EH (cell line): ENCODE measurements at regions not wholly inside any gene's neighbourhood (a gene's known extent, or its start where the extent isn't known, plus 50 kb on each side); places are given as distances from the start of the nearest gene placed in this dataset.
"Not testable (repeated sequence)": the region's sequence is repeated elsewhere in the genome, so short reads cannot be mapped to it uniquely, and the experiment has no call there.

Experiments used
- DNase-seq: peaks from one replicate; pipeline ENCODE4 v3.0.0-alpha.2; 2015; ENCODE audit warnings: low read depth

DNA sequence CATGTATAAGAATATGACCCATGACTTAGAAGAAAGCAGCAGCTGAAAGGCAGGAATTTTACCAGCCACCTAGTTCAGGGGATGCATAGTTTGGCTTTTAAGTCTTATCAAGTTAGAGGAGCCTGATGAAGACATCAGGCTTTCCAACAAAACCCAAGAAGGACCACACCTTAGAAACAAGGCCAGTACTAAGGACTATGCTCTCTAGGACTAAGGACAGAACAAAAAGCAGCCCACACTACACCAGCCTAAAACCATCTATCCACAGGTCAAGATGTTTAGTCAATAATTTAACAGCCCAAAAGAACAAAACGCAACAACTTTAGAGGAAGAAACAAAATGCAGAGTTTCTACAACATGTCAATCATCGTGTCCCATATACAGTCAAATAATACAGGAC is 408.9 kb upstream of the RGMB start:
- no peak for DNase-seq

DNA sequence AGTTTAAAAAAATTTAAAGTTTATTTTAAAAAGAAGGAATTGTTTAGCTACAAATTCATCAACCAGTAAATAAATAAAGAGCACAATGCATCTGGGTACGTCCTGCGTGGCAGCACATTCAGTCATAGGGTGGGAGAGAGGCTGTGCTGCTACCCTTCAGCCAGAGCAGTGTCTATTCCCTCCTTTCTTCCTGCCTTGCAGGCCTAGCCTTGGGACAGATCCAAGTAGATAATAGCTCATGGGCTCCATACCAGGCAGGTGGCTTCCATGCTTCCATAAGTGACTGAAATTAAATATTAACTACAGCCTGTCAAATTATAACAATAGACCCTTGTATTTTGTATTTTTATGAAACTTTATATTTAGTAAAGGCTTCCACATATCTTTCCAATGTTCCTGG is 408.3 kb upstream of the RGMB start:
- no peak for DNase-seq

DNA sequence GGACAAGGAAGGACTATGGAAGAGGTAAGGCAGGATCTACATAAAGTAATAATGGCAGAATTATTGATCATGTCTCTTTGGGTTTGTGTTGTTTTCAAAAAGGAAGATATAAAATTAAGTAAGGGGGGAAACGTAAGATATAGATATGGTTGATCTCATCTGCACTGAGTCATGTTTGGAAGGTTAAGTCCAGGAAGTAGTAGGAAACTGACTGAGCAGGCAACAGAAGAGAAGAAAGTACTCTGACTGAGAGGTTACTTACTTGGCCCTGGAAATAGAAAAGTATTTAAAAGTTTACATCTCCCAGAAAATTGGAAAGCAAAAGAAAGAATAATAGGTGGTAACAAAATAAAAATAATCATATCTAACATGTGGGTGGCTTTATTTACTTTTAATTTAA is 405.3 kb upstream of the RGMB start:
- no peak for DNase-seq

DNA sequence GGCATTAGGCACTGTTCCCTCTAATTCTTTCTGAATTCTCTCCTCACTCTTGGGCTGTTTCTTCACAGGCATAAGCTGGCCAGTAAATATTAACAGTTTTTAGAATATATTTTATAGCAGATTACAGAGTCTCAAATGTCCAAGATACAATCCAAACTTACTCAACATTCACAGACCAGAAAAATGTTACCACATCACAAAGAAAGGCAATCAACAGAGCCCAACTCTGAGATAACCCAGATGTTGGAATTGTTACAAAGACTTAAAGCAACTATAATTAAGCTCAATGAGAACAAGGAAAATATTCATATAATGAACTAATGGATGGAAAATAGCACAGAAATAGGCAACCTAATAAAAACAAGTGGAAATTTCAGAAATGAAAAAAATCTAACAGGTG is 401.1 kb upstream of the RGMB start:
- no peak for DNase-seq

DNA sequence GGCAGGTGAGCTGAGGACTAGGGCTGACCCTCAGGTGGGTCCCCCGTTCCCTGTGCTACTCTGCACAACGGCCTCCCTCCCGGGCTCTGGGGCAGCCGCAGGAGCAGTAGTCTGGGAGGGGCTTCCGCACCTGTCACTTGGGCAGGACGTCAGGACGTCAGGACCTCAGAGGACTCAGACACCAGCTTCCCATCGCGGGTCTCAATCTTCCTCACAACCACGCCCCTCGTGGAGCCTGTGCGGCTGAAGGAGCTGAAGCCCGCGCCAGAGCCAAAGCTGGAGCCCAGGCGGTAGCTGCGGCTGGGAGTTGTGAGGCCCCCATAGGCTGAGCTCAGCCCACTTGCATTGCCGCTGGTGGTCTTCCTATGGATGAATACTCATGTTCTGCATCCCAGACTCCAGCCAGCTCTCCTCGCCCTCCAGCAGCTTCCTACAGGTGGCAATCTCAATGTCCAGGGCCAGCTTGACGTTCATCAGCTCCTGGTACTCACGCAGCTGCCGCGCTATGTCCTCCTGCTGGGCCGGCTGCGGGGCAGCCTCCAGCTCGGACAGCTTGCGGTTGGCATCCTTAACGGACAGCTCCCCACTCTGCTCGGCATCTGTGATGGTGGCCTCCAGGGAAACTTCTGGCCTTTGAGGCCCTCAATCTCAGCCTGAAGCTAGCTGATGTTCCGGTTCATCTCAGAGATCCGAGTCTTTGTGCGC is 381.4 kb upstream of the RGMB start:
- no peak for DNase-seq

DNA sequence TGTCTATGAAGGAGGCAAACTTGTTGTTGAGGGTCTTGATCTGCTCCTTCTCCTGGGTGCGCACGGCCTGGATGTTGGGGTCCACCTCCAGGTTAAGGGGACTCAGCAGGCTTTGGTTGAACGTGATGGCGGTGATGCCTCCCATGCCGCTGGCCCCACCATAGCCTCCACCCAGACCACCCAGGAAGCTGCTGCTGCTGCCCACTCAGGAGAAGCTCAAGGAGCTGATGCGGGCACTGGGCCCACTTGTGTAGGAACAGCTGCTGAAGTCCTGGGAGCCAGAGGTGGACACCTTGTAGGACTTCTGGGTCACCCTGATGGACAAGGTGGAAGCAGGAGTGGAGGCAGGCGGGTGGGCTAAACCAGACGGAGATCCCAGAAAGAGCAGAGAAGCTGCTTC is 380.3 kb upstream of the RGMB start:
- DNase-seq, result not testable (repeated sequence)

DNA sequence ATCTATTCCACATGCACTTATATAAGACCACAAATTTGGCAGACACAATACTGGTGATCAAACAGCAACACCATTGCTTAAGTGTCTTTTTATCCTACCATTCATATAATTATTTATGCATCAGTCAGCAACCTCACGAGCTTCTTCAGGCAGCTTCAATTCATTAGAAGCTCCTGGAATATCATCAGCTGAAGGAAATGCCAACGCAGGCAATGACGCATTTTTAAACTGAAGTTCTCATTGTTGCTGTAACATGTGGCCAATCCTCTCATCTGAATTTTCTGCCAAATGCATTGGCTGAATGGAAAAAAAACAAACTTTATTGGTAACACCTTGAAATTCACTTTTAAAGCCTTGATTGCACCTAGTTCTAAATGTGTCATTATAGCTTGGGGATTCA is 376.4 kb upstream of the RGMB start:
- peak; percentile 87 for DNase-seq

DNA sequence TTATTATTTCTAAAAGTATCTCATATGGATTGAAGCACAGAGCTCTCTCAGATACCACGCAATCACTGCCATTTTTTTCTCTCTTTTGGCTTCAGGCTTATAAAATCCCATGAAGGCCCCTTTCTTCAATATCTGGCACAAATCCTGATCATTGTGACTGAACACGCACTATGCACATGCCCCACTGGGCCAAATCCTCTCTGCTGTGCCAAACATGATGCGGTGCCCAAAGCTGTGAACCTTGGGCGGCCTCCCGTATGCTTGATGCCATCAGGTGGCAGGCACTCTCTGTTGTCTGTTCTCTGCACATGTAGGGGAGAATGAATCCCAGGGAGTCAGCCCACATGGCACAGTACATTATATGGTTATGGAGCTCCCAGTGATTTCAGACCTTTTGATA is 375.0 kb upstream of the RGMB start:
- DNase-seq, result no peak

DNA sequence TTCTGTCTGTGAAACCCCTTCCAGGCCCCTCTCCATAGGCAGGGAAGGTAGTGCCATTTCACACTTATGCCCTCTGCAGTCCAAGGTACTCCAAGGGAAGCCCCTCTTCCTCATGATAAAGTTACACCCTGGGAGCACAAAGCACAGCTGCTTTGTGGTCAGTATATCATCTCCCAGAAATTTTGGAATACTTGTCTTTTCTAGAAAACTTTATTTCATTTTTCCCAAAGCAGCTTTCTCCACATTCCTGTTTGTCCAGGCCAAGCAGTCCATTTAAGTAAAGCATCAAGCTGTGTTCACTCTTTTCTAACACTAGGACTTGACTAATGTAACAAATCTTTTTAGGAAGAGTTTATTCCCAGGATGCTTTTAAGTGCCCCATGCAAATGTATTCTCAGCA is 371.8 kb upstream of the RGMB start:
- peak; percentile 71 for DNase-seq

DNA sequence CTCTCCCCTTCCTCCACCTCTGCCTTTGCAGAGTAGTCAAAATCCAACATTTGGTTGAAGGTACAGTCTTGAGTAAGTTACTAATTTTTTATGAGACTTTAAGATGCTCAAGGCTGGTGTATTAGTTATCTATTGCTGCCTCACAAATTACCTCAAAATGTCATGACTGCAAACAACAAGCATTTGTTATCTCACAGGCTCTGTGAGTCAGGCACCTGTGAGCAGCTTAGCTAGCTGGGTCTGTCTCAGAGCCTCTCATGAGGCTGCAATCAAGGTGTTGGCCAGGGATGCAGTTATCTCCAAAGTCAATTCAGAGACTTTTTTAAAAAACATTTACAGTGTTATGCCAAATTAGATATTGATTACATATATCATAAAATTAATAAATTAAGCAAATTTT is 371.3 kb upstream of the RGMB start:
- peak; percentile 13 for DNase-seq

DNA sequence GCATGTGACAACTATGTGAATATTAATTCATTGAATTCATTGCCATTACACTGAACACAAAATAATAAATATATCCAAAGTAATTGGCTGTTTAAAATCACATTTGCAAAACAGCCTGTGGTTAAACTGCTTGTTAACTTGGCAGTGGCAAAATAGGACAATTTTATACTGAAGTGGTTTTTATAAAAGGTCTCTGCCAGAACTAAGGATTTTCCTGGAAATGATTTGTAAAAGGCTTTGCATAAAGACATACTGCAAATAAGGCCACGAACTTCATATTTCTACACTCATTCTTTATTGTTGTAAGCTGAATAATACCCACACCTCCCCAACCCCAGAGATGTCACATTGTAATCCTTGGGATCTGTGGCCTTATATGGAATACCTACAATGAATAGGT is 370.3 kb upstream of the RGMB start:
- peak; percentile 26 for DNase-seq

DNA sequence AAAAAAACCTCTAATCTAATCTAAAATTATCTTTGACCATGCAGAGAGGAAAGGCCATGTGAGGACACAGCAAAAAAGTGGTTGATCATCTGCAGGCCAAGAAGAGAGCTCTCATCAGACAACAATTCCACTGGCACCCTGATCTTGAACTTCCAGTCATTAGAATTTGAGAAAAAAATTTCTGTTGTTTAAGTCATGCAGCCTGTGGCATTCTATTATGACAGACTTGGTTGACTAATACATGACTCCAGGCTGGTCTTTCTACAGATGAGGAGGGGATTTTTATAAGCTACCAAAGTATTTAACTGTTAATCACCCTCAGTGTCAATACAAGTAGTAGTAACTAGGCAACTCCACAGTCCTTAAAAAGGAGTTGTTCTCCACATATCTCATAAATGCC is 358.5 kb upstream of the RGMB start:
- peak; percentile 99 for DNase-seq

DNA sequence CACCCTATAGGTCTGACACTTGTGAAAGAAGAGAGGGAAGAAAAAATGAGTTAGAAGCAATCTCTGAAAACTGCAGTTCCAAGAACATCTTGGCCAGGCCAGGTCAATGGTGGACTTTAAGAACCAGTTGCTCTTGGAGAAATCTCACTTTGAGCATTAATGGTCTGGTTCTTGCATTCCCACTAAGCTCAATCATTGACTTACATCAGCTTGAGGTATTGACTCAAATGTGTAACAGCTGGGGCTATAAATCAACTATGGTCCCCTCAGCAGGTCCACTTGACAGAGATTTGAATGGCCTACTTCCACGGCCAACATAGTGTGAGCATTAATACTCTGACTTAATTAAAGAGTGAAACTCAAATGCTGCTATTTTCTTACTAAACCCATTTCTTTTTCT is 357.8 kb upstream of the RGMB start:
- peak; percentile 56 for DNase-seq

DNA sequence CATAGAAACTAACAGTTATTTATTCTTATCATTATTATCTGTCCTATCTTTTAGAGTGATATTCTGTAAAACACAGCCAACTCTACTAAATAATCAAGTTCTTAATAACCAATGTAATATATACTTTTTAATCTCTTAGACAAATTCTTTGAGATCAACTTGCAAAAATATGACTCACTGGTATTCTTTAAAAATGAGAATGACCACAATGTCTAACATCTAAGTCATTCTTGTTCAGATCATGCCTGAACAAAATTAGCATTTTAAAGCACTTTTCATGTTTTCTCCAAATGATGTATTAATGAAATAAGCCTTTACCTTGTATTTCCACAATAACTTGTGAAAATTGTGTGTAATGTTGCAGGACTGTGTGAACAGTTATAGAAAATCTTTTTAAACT is 356.9 kb upstream of the RGMB start:
- peak; percentile 71 for DNase-seq

DNA sequence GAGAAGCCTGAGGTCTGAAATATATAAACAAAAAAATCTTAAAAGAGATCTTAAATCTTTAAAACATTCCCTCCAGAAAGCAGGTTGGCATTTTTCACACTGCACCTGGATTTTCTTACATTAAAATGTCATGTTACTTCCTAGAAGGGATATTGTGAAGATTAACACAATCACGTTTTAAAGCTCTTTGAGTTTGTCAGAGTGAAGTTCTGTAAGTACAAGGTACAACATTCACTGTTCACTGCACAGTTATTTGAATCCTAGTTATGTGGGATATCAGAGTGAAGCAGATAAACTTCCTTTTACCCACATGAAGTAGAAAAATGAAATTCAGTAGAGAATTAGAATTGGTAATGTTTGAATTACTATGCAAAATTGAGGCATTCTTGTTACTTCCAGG is 353.6 kb upstream of the RGMB start:
- DNase-seq, result no peak

DNA sequence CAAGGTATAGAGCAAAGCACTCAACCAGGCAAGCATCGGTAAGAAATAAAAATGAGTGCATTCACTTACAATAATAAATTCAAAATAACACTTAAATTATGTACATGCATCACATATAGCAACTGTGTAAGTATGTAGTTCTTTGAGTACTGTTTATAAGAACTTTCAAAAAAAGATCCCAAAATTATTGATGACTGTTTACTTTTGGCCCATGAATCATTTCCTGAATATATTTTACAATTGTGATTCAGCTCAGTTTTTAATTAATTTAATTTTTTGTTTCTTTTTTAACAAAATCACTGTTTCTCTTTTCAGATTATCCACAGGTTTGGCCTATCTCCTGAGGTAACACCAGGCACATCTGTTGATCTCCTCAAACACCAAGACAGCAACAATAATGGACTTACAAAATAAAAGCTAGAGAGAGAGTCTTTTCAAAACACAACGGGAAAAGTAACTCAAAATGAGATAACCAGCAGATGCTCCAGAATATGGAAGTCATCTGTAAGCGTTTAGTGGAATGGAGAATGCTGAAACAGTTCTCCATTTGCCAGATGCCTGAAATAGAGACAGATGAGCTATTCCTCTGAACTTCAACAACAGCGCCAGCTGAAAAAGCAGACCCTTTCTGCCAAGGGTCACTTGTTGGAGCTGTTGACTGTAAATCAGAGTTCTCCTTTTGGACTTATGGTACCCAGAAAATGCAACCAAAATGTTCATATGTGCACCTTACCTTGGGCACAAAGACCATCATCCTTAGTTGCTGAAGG is 348.6 kb upstream of the RGMB start:
- peak; percentile 74 for DNase-seq

DNA sequence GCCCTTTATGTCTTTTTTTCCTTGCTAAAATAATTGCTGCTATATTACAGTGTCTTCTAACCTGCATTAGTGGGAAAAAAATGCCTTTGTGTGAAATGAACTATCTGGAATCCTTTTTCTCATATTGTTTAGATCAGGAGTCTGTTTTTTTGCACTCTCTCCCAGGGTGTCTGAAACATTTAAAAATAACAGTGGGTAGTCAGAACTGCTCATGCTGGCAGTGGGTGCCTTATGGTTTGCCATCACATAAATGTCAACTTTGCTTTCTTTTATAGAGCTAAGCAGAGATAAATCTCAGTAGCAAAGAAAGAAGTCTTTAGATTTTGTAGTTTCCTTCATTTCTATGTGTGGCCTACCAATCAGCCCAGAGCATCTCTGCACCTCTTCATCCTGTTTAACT is 347.8 kb upstream of the RGMB start:
- peak; percentile 61 for DNase-seq

DNA sequence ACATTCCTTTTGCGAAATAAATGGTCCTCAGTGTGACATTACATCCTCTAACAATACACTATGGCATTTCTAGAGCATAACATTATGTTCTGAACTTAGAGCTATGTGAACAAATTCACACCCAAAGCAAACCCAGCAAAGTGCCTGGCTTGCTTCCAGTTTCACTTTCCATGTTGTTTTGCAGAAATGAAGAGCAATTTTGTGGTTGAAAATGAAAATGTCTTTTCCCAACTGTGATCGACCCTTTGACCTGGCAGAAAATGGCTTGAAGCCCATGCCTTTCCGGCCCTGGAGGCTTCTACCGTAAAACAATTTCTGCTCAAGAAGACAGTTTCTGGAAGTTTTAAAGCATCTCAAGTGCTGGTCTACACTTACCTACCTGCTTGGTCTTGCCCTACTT is 344.7 kb upstream of the RGMB start:
- peak; percentile 94 for DNase-seq

DNA sequence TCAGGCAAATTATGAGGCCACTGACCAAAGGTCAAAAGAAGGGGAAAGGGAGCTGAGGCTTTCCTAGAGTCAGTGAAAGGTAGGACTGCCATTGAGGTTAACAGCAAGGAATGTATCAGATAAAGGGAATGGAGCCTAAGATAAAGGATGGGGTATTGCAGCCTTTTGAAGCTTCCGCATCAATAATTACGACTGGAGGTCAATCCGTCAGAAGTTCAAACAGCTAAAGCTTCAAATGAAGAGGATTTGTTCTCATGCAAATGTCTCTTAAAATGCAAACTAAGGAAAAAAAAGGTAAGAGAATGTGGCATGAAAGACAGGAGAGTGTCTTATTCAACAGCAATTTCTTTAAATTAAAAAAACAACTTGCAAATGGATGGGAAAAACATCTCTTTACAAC is 341.1 kb upstream of the RGMB start:
- DNase-seq, result no peak

DNA sequence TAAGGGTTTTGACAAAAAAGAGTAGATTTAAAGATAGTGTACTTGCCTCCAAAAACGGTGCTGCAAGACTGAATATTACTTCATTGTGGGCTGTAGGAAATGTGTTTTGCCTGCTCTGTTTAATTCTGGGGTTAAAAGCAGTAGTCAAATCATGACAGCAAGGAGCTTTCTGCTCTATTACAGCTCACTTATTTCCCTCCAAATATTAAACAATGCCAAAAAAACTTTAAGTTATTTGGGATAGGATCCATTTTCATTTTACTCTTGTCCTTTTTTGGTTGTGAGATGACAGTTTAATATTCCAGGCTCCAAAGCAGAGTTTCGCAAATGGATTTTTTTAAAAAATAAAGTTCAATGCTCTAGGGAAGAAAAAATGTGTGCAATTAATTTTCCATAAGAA is 340.4 kb upstream of the RGMB start:
- DNase-seq, result no peak

DNA sequence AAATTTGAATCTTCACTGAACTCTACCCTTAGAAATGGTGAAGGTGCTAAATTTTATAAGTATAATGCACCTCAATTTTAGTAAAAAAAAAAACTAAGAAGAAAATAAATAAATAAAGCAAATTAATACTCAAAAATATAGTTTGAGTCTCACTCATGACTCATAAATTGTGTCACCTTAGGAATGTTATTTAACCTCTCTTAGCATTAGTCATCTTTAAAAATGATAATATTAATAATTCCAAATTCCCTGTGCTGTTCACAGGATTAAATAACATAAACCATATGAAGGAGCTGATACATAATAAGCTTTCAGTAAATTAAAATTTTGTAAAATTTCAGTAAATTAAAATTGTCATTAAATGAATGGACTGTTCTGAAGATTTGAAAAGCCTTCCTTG is 339.8 kb upstream of the RGMB start:
- no peak for DNase-seq

DNA sequence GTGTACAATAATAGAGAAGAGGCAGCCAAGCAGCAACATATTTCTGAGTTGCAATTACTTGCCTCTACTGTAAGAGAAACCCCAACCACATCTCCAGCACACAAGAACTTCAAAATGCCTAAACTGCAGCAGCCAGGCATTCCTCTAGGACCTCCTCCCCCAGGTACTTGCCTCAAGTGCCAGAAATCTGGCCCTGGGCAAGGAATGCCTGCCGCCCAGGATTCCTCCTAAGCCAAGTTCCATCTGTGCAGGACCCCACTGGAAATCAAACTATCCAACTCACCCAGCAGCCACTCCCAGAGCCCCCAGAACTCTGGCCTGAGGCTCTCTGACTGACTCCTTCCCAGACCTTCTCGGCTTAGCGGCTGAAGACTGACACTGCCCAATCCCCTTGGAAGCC is 336.8 kb upstream of the RGMB start:
- DNase-seq, result no peak

DNA sequence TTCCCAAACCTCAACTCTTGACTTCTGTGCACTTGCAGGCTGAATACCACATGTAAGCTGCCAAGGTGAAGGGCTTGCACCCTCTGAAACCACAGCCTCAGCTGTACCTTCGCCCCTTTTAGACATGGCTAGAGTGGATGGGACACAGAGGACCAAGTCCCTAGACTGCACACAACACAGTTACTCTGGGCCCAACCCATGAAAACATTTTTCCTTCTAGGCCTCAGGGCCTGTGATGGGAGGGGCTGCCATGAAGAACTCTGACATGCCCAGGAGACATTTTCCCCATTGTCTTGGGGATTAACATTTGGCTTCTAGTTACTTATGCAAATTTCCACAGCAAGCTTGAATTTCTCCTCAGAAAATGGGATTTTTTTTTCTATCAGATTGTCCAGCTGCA is 331.0 kb upstream of the RGMB start:
- DNase-seq, result no peak

DNA sequence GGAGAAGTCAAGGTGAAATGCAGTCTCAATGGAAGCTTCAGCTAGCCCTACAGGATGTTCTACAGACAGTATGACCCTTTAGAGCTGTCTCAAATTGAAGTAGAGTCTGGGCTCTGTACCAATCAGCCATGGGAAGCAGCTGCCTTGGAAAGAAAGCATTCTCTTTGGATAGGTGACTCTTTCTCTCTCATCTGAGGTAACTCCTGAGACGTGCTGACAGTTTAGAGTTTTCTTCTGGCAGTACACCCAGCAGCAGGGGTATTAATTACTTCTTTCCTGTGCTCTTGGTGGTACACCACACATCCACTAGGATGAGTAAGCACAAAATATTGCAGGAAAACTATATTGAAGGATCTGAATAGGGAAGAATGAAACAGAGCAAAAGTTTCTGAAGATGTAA is 329.6 kb upstream of the RGMB start:
- peak; percentile 38 for DNase-seq
